Colonic mucosa (tissue), 4 donors: ENCODE measurements at regions not wholly inside any gene's neighbourhood (a gene's known extent, or its start where the extent isn't known, plus 50 kb on each side); places are given as distances from the start of the nearest gene placed in this dataset.

ENCODE experiments used
- DNase-seq: peaks from one replicate; pipeline ENCODE4 v3.0.0-alpha.2; 2020
- H3K27ac ChIP-seq: fragments of 200-600 bp; one replicate; pipeline ENCODE4 v1.8.0; 2021
- H3K27me3 ChIP-seq: fragments of 200-600 bp; one replicate; pipeline ENCODE4 v1.8.0; 2021
- H3K36me3 ChIP-seq: fragments of 200-600 bp; one replicate; pipeline ENCODE4 v1.8.0; 2021
- H3K4me1 ChIP-seq: fragments of 200-600 bp; one replicate; pipeline ENCODE4 v1.8.0; 2021; ENCODE audit warnings: mild to moderate bottlenecking
- H3K4me3 ChIP-seq: fragments of 200-600 bp; one replicate; pipeline ENCODE4 v1.8.0; 2021
- H3K9ac ChIP-seq, 2 donors: one replicate each; pipeline ENCODE4 v1.7.0; 2013; ENCODE audit warnings: control low read depth in 2 of 2, low read depth in 2 of 2, low read length in 2 of 2
- H3K9me3 ChIP-seq: fragments of 200-600 bp; one replicate; pipeline ENCODE4 v1.8.0; 2021
- CTCF ChIP-seq: fragments of 200-600 bp; IDR thresholded peaks from one replicate; pipeline ENCODE4 v1.8.0; 2022; ENCODE audit warnings: antibody characterized with exemption, mild to moderate bottlenecking
- intact Hi-C: fragments of 100-400 bp; cut with DNase I; formaldehyde crosslinking; loops from one replicate; pipeline ENCODE4 v1.14.1; 2022
- donor health status: healthy.
- donor health status: DM: no; HTN: no; CAD: no.
- donor health status: DM: no; HTN: no; CAD: no.

GRCh38 chr5:85170183-85170582, 785.5 kb upstream of the EDIL3 start:
- Histone ChIP-seq H3K9me3 (no peaks in the 10 kb centered on the region), H3K4me3 (no peak overlapping the region), H3K27ac (no peak overlapping the region), H3K36me3 (no peaks in the 10 kb centered on the region), H3K4me1 (no peaks in the 10 kb centered on the region), H3K27me3 (no peaks in the 10 kb centered on the region), H3K9ac (no peak overlapping the region)
- intact Hi-C loops: no loop called here
- DNase-seq: no peak
- no peak for TF ChIP-seq CTCF

GRCh38 chr5:85173469-85173868, 788.8 kb upstream of the EDIL3 start:
- H3K36me3 ChIP-seq: no peaks in the 10 kb centered on the region
- no peak overlapping the region for H3K4me3 ChIP-seq
- intact Hi-C loops: no loop called here
- no peak for TF ChIP-seq CTCF
- H3K27me3 ChIP-seq: no peaks in the 10 kb centered on the region
- H3K4me1 ChIP-seq: no peaks in the 10 kb centered on the region
- no peaks in the 10 kb centered on the region for H3K9me3 ChIP-seq
- no peak for DNase-seq
- no peak overlapping the region for H3K9ac ChIP-seq
- no peak overlapping the region for H3K27ac ChIP-seq

DNA sequence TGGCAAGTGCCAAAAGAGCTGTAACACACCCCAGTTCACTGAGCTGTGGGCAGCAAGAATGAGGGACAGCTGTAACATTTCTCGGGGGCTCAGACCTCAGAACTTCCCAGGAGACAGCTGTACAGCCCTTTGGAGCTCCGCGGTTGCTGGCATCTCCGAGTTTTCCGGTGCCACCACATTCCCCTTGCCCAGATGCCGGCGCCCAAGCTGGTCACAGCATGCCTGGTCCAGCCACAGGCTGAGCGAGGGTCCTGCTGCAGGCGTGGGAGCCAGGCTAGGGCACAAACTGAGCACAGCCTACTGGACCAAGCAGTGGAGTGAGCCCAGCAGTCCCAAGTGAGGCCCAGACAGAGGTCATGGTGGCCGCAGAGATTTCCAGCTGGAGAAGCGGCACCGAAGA, 797.7 kb upstream of the EDIL3 start:
- Histone ChIP-seq H3K27me3 (no peaks in the 10 kb centered on the region), H3K4me3 (no peak overlapping the region), H3K36me3 (no peaks in the 10 kb centered on the region), H3K4me1 (no peaks in the 10 kb centered on the region), H3K9ac (no peak overlapping the region), H3K27ac (no peak overlapping the region), H3K9me3 (no peaks in the 10 kb centered on the region)
- no peak for DNase-seq
- no peak for TF ChIP-seq CTCF
- intact Hi-C loops: no loop called here

DNA sequence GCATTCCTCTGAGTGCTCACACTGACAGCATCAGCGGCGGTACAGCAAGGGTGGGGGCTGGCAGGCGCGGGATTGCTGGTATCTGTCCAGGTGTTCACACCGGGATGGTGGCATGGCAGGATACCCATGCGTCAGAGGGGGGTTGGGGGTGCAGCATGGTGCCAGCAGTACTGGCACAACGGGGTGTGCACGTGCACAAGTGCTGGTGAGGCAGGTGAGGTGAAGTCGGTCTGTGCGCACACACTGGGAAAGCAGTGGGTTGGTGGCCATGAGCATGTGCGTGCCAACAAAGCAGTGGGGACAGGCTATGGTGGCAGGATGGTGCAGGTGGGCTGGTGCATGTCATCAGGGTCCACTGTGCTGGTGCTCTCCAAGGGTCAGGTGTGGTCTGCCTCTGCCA, 819.6 kb upstream of the EDIL3 start:
- Histone ChIP-seq H3K27ac (no peak overlapping the region), H3K27me3 (no peaks in the 10 kb centered on the region), H3K9me3 (no peaks in the 10 kb centered on the region), H3K4me3 (no peak overlapping the region), H3K4me1 (no peaks in the 10 kb centered on the region), H3K36me3 (no peaks in the 10 kb centered on the region), H3K9ac (no peak overlapping the region)
- intact Hi-C loops: no loop called here
- TF ChIP-seq CTCF: no peak
- no peak for DNase-seq

- intact Hi-C loops: no loop called here
- H3K4me3 ChIP-seq: no peak overlapping the region
- no peaks in the 10 kb centered on the region for H3K9me3 ChIP-seq
- no peak for DNase-seq
- H3K27me3 ChIP-seq: no peaks in the 10 kb centered on the region
- H3K9ac ChIP-seq: no peak overlapping the region
- H3K4me1 ChIP-seq: no peaks in the 10 kb centered on the region
- H3K36me3 ChIP-seq: no peaks in the 10 kb centered on the region
- no peak for TF ChIP-seq CTCF
- H3K27ac ChIP-seq: no peak overlapping the region
These were observed 820.8 kb upstream of the EDIL3 start for GRCh38 chr5:85205430-85205829.

GRCh38 chr5:85225388-85225787, 840.7 kb upstream of the EDIL3 start:
- intact Hi-C loops: no loop called here
- Histone ChIP-seq H3K27me3 (no peaks in the 10 kb centered on the region), H3K36me3 (no peaks in the 10 kb centered on the region), H3K4me3 (no peak overlapping the region), H3K9ac (no peak overlapping the region), H3K4me1 (no peaks in the 10 kb centered on the region), H3K9me3 (no peaks in the 10 kb centered on the region), H3K27ac (no peak overlapping the region)
- DNase-seq: no peak
- no peak for TF ChIP-seq CTCF
